CD4-positive, alpha-beta T cell (primary cell): ENCODE measurements at regions not wholly inside any gene's neighbourhood (a gene's known extent, or its start where the extent isn't known, plus 50 kb on each side); places are given as distances from the start of the nearest gene placed in this dataset.

ENCODE experiments used
- ATAC-seq: fragments of 200-7000 bp; cut with Tn5 transposase; one replicate; pipeline ENCODE4 v1.10.0; 2022; ENCODE audit warnings: mild to moderate bottlenecking; ENCODE audit not compliant: poor library complexity
- CTCF ChIA-PET: fragments of 350-600 bp; sonication (Branson Sonifier 250); formaldehyde crosslinking; loops from one replicate; lab custom pipeline; 2021; ENCODE audit warnings: antibody characterized with exemption, inconsistent platforms; lab: Charles Lee
- POLR2A ChIA-PET: fragments of 350-600 bp; sonication (Branson Sonifier 250); formaldehyde crosslinking; loops from one replicate; lab custom pipeline; 2021; ENCODE audit warnings: antibody characterized with exemption, inconsistent platforms; lab: Charles Lee
- DNase-seq, 14 experiments: peaks; one replicate each; pipeline ENCODE4 v3.0.0-alpha.2; 2013 to 2020; ENCODE audit warnings: mixed read lengths in 2 of 14
- H3K27ac ChIP-seq, 2 donors: one replicate each; pipeline versions ENCODE4 v1.5.1 to v1.7.0; 2013; ENCODE audit warnings: low read length in 2 of 2, low read depth in 1 of 2, mild to moderate bottlenecking in 1 of 2
- H3K27me3 ChIP-seq, 2 experiments: 1 replicate in 1 of 2; 2 replicates in 1 of 2; pipeline versions ENCODE4 v1.6.1 to v1.7.0; 2013; ENCODE audit warnings: low read length in 2 of 2, control low read depth in 1 of 2, mild to moderate bottlenecking in 1 of 2, moderate library complexity in 1 of 2; ENCODE audit not compliant: insufficient read depth in 2 of 2, control insufficient read depth in 1 of 2
- H3K36me3 ChIP-seq: one replicate; pipeline ENCODE4 v1.6.1; 2013; ENCODE audit warnings: low read length, control low read depth; ENCODE audit not compliant: insufficient read depth
- H3K4me1 ChIP-seq: one replicate; pipeline ENCODE4 v1.6.1; 2013; ENCODE audit warnings: low read length, control low read depth; ENCODE audit not compliant: insufficient read depth
- H3K4me3 ChIP-seq: one replicate; pipeline ENCODE4 v1.5.1; 2013; ENCODE audit warnings: mild to moderate bottlenecking, low read length, moderate library complexity
- H3K9me3 ChIP-seq, 2 experiments: 1 replicate in 1 of 2; 2 replicates in 1 of 2; pipeline versions ENCODE4 v1.6.1 to v1.7.0; 2013; ENCODE audit warnings: low read length in 2 of 2, mild to moderate bottlenecking in 2 of 2, control low read depth in 1 of 2, moderate library complexity in 1 of 2; ENCODE audit not compliant: control insufficient read depth in 1 of 2, insufficient read depth in 1 of 2
- H3K27ac Mint-ChIP-seq: one replicate; pipeline ENCODE4 v1.8.0; 2020; ENCODE audit warnings: mixed read lengths
- H3K27me3 Mint-ChIP-seq: one replicate; pipeline ENCODE4 v1.8.0; 2021; ENCODE audit warnings: mixed read lengths
- H3K36me3 Mint-ChIP-seq: one replicate; pipeline ENCODE4 v1.8.0; 2021; ENCODE audit warnings: low read depth, mixed read lengths
- H3K4me1 Mint-ChIP-seq: one replicate; pipeline ENCODE4 v1.8.0; 2021; ENCODE audit warnings: low read depth, mixed read lengths
- H3K4me3 Mint-ChIP-seq: one replicate; pipeline ENCODE4 v1.8.0; 2020; ENCODE audit warnings: mild to moderate bottlenecking, mixed read lengths
- H3K9me3 Mint-ChIP-seq: one replicate; pipeline ENCODE4 v1.8.0; 2020; ENCODE audit warnings: mixed read lengths
- intact Hi-C, 2 experiments: fragments of 100-400 bp; cut with DNase I in 1 of 2; cut with micrococcal nuclease in 1 of 2; formaldehyde crosslinking; loops; one replicate each; pipeline versions ENCODE4 v1.15.1 to v1.9.0; 2023 to 2025; cut with DNase I, micrococcal nuclease
- TF ChIP-seq, protein P1 (sequence below): fragments of 200-600 bp; IDR thresholded peaks from one replicate; pipeline ENCODE4 v1.8.0; 2022; ENCODE audit warnings: antibody characterized with exemption, mild to moderate bottlenecking

DNA sequence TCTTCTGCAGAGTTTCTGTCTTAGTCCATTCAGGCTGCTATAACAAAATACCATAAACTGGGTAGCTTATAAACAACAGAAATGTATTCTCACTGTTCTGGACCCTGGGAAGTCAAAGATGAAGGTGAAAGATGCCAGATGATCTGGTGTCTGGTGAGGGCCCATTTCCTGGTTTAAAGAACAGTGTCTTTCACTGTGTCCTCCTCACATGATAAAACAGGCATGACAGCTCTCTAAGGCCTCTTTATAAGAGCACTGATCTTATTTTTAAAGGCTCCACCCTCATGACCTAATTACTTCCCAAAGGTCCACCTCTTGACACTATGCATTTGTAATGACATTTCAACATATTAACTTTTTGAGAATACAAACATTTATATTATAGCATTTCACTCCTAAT, 250.2 kb upstream of the ZRANB2 start:
- H3K9me3 Mint-ChIP-seq: peaks cover 18% of the 10 kb centered on the region
- Histone ChIP-seq H3K4me1 (no peaks in the 10 kb centered on the region), H3K27ac (no peak overlapping the region), H3K36me3 (no peaks in the 10 kb centered on the region), H3K4me3 (no peak overlapping the region), H3K27me3 (no peaks in the 10 kb centered on the region), H3K9me3 (peaks cover 0 to 11% of the 10 kb centered on the region in 2 experiments)
- ChIA-PET CTCF (no interaction called here), POLR2A (no interaction called here)
- ATAC-seq: no peak
- no peaks in the 10 kb centered on the region for H3K27me3 Mint-ChIP-seq
- DNase-seq: no peak
- no peaks in the 10 kb centered on the region for H3K4me1 Mint-ChIP-seq
- no peak overlapping the region for H3K27ac Mint-ChIP-seq
- intact Hi-C loops: no loop called here
- TF ChIP-seq, protein P1, sequence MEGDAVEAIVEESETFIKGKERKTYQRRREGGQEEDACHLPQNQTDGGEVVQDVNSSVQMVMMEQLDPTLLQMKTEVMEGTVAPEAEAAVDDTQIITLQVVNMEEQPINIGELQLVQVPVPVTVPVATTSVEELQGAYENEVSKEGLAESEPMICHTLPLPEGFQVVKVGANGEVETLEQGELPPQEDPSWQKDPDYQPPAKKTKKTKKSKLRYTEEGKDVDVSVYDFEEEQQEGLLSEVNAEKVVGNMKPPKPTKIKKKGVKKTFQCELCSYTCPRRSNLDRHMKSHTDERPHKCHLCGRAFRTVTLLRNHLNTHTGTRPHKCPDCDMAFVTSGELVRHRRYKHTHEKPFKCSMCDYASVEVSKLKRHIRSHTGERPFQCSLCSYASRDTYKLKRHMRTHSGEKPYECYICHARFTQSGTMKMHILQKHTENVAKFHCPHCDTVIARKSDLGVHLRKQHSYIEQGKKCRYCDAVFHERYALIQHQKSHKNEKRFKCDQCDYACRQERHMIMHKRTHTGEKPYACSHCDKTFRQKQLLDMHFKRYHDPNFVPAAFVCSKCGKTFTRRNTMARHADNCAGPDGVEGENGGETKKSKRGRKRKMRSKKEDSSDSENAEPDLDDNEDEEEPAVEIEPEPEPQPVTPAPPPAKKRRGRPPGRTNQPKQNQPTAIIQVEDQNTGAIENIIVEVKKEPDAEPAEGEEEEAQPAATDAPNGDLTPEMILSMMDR: no peak
- no peak overlapping the region for H3K4me3 Mint-ChIP-seq
- no peaks in the 10 kb centered on the region for H3K36me3 Mint-ChIP-seq

DNA sequence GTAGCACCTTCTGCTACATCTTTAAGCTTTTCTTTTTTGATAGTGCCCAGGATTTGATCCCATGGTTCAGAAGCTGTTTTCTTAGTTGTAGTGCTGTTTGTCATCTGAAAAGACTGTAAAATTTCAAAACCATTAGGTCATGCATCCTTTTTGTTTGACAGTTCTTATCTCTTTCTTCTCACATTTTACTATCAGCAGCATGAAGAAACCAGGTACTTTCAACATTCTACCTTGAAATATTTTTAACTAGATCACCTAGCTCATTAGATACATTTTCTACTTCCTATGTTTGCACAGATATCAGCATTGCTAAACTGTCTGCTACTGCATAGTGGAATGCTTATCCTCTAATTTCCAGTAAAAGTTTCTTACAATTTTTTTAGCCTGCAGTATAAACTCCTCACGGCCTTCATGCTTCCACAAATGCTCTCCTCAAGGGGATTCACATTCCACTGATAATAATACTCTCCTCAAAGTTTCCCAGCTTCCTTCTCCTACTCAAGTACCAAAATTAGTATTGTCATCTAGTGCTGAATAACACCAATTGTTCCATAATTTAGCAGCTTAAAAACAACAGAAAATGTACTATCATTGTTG, 243.9 kb upstream of the ZRANB2 start:
- Mint-ChIP-seq H3K9me3 (peaks cover 17% of the 10 kb centered on the region), H3K4me3 (no peak overlapping the region), H3K36me3 (no peaks in the 10 kb centered on the region), H3K27me3 (no peaks in the 10 kb centered on the region), H3K4me1 (no peaks in the 10 kb centered on the region), H3K27ac (no peak overlapping the region)
- Histone ChIP-seq H3K4me3 (no peak overlapping the region), H3K36me3 (no peaks in the 10 kb centered on the region), H3K9me3 (peaks cover 2 to 9% of the 10 kb centered on the region in 2 experiments), H3K4me1 (no peaks in the 10 kb centered on the region), H3K27me3 (no peaks in the 10 kb centered on the region), H3K27ac (no peak overlapping the region)
- ChIA-PET CTCF (no interaction called here), POLR2A (no interaction called here)
- DNase-seq (no peak), ATAC-seq (no peak)
- TF ChIP-seq, protein P1: no peak
- intact Hi-C loops: no loop called here

DNA sequence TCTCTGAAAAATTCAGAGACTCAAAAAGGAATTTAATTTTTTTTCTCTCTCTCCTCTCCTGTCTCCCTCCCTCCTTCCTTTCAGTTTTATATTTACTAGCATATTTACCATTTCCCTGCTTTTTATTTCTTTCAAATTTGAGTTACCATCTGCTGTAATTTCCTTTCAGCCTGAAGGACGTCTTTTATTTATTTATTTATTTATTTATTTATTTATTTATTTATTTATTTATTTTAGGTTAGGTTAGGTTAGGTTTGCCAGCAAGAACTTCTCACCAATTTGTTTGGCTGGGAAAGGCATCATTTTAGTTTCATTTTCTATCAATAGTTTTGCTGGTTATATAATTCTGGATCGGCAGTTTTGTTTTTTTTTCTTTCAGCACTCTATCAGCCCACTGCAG, 231.7 kb upstream of the ZRANB2 start:
- Mint-ChIP-seq H3K9me3 (peaks cover 12% of the 10 kb centered on the region), H3K27me3 (no peaks in the 10 kb centered on the region), H3K27ac (no peak overlapping the region), H3K4me1 (no peaks in the 10 kb centered on the region), H3K36me3 (no peaks in the 10 kb centered on the region), H3K4me3 (no peak overlapping the region)
- Histone ChIP-seq H3K36me3 (no peaks in the 10 kb centered on the region), H3K27me3 (no peaks in the 10 kb centered on the region), H3K4me1 (no peaks in the 10 kb centered on the region), H3K9me3 (no peaks in the 10 kb centered on the region), H3K27ac (no peak overlapping the region), H3K4me3 (no peak overlapping the region)
- intact Hi-C loops: no loop called here
- POLR2A ChIA-PET: no interaction called here
- DNase-seq: no peak
- CTCF ChIA-PET: no interaction called here
- TF ChIP-seq, protein P1: no peak
- ATAC-seq: no peak
